ENCODE measurements at regions not wholly inside any gene's neighbourhood (a gene's known extent, or its start where the extent isn't known, plus 50 kb on each side); places are given as distances from the start of the nearest gene placed in this dataset.

GRCh38 chr9:89849096-89849495 is 244.3 kb downstream of the GADD45G start:
- H2AFZ ChIP-seq (ENCODE audit: control insufficient read depth, low read depth, low read length) = no peak overlapping the region
- no peaks in the 10 kb centered on the region for H3K36me3 ChIP-seq (ENCODE audit: control insufficient read depth in 2 of 2, insufficient read depth in 2 of 2, low read length in 1 of 2)
- no peak overlapping the region for H3K9ac ChIP-seq (ENCODE audit: control insufficient read depth, insufficient read depth, low read length)
- CTCF ChIA-PET = interaction anchor here (1.1 kb wide), 1 partner anchor 246 kb away, joined by 3 read pairs; no protein-coding TSS in a partner anchor
- BruUV-seq (replicated peaks) = no TSS peak
- SMC1A ChIA-PET (ENCODE audit: uncharacterized antibody, unreplicated experiment) = no interaction called here
- no peaks in the 10 kb centered on the region for H4K20me1 ChIP-seq (ENCODE audit: control insufficient read depth, insufficient read depth)
- no peaks in the 10 kb centered on the region for H3K9me3 ChIP-seq (replicated peaks; ENCODE audit: control insufficient read depth, insufficient read depth, low read length)
- POLR2A ChIA-PET = no interaction called here
- intact Hi-C loops (cut with micrococcal nuclease; ENCODE audit: unreplicated experiment) = no loop called here
- peaks cover 0 to 2% of the 10 kb centered on the region in 2 experiments; a peak in 1 of 4 replicates for H3K27me3 ChIP-seq (replicated peaks in 1 of 2; ENCODE audit: control insufficient read depth in 2 of 2, insufficient read depth in 2 of 2, low read length in 1 of 2)
- DNase-seq (ENCODE audit: low read depth, low spot score) = no peak
- FAIRE-seq = no peak
- TF ChIP-seq MTA2 (IDR thresholded peaks at IDR 0.05; ENCODE audit: low read depth) (no peak), TCF12 (IDR thresholded peaks at IDR 0.05; ENCODE audit: low read depth, low read length) (no peak), ZNF622 (IDR thresholded peaks at IDR 0.05) (no peak), PBX3 (IDR thresholded peaks at IDR 0.05; ENCODE audit: insufficient replicate concordance, low read depth, low read length) (peak; percentile 10), RAD21 (IDR thresholded peaks at IDR 0.05; ENCODE audit: insufficient read depth, low read depth, low read length) (no peak), CEBPB (IDR thresholded peaks at IDR 0.05; ENCODE audit: borderline replicate concordance in 1 of 2, low read depth in 2 of 2, low read length in 2 of 2) (no peak), CHD4 (IDR thresholded peaks at IDR 0.05) (no peak), EZH2 (IDR thresholded peaks at IDR 0.05; ENCODE audit: borderline replicate concordance, control insufficient read depth, low read depth, low read length) (no peak), NRF1 (conservative IDR thresholded peaks at IDR 0.05; ENCODE audit: low read depth, low read length) (no peak), BCL3 (IDR thresholded peaks at IDR 0.05; ENCODE audit: borderline replicate concordance, insufficient read depth, low read depth, low read length, poor library complexity, severe bottlenecking) (peak; percentile 52), TBL1XR1 (IDR thresholded peaks at IDR 0.05; ENCODE audit: low read depth, low read length) (no peak), USF2 (IDR thresholded peaks at IDR 0.05; ENCODE audit: borderline replicate concordance, low read depth, low read length) (no peak)
- WGBS (ENCODE audit: insufficient coverage, insufficient replicate concordance, low lambda C conversion rate, missing lambda C conversion rate) = 46% methylated on average over 5 of the region's 5 CpGs
- no peaks in the 10 kb centered on the region for H3K79me2 ChIP-seq (ENCODE audit: control insufficient read depth, insufficient read depth, low read length)
- in situ Hi-C loops (cut with MboI) = no loop called here
- no peak overlapping the region for H3K4me2 ChIP-seq (ENCODE audit: control insufficient read depth, insufficient read depth)
- RAD21 ChIA-PET (ENCODE audit: unreplicated experiment) = no interaction called here
- H3K27ac ChIP-seq (ENCODE audit: control insufficient read depth, insufficient read depth) = no peak overlapping the region
- ATAC-seq = no peak
- H3K4me1 ChIP-seq (ENCODE audit: control insufficient read depth, insufficient read depth, low read length) = no peaks in the 10 kb centered on the region
- no peak overlapping the region for H3K4me3 ChIP-seq
